ENCODE measurements at regions not wholly inside any gene's neighbourhood (a gene's known extent, or its start where the extent isn't known, plus 50 kb on each side); places are given as distances from the start of the nearest gene placed in this dataset.

- TF ChIP-seq CTCF (optimal IDR thresholded peaks at IDR 0.05 in 1 of 3, IDR thresholded peaks at IDR 0.05 in 1 of 3, conservative IDR thresholded peaks at IDR 0.05 in 1 of 3; ENCODE audit: extremely low read depth in 1 of 3, insufficient read depth in 2 of 3, low read length in 3 of 3): no peak
- TF ChIP-seq EZH2 (IDR thresholded peaks at IDR 0.05; ENCODE audit: low read length): no peak
Measured at GRCh38 chr2:183809404-183809803, 685.2 kb downstream of the NUP35 start.

Data from keratinocyte (primary cell).